HG03064 (cell line): ENCODE measurements at regions not wholly inside any gene's neighbourhood (a gene's known extent, or its start where the extent isn't known, plus 50 kb on each side); places are given as distances from the start of the nearest gene placed in this dataset.
"Not testable (repeated sequence)": the region's sequence is repeated elsewhere in the genome, so short reads cannot be mapped to it uniquely, and the experiment has no call there.

Experiments
- ATAC-seq: cut with Tn5 transposase; IDR thresholded peaks from one replicate; pipeline ENCODE4 v1.9.1; 2021; ENCODE audit warnings: low read depth; ENCODE audit not compliant: unreplicated experiment

DNA sequence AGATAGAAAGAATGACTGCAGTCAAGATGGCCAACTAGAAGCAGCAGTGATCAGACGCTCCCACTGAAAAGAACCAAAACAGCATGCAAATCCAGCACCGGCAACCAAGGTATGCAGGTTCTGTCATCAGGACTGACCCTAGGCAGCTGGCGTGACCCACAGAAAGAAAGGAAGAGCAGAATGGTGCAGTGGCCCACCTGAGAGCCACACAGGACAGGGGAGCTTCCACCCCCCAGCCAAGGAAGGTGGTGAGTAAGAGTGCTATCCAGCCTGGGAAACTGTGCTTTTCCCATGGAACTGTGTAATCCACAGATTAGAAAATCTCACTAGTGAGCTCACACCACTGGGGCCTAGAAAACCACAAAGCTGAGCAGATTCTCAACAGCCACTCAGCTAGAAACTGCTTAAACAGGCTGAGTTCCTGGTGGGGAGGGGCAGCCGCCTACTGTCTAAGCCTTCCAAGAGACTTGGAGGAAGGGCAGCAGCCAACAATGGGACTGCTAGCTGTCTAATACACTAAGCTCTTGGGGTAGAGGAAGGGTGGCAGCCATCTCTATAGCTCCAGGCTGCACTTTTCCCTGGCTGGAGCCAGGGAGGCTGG lies 127.9 kb downstream of the EVA1A start:
- peak; percentile 83 for ATAC-seq

DNA sequence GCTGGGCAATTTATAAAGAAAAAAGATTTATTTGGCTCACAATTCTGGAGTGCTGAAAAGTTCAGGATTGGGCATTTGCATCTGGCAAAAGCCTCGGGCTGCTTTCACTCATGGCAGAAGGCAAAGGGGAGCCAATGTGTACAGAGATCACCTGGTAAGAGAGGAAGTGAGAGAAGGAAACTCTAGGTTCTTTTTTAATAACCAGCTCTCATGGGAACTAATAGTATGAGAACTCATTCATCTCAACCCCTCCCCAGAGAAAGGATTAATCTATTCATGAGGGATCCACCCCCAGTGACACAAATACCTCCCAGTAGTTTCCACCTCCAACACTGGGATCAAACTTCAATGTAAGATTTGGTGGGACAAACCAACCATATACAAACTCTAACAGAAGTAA lies 129.0 kb downstream of the EVA1A start:
- peak; percentile 60 for ATAC-seq

DNA sequence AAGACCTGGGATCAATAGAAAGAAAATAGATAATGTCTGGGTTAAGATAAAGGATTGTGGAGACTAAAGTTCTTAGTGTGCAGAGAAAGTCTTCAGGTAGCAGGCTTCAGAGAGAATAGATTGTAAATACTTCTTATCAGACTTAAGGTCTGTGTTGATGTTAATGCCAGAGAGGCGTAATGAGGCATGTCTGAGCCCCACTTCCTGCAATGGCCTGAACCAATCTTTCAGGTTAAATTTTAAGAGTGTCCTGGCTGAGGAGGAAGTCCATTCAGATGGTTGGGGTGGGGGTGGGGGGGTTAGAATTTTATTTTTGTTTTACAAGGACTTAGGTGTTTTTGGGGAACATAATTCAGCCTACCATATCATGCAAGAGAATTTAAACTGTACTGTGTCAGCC lies 129.5 kb downstream of the EVA1A start:
- ATAC-seq: no peak

DNA sequence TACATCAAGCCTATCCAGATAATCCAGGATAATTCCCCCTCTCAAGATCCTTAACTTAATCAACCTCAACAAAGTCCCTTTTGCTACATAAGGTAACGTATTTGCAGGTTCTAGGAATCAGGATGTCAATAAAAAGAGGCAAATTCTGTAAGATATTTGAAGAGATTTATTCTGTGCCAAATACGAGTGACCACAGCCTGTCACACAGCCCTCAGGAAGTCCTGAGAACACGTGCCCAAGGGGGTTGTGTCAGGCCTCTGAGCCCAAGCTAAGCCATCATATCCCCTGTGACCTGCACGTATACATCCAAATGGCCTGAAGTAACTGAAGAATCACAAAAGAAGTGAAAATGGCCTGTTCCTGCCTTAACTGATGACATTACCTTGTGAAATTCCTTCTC lies 130.3 kb downstream of the EVA1A start:
- not testable (repeated sequence) for ATAC-seq

DNA sequence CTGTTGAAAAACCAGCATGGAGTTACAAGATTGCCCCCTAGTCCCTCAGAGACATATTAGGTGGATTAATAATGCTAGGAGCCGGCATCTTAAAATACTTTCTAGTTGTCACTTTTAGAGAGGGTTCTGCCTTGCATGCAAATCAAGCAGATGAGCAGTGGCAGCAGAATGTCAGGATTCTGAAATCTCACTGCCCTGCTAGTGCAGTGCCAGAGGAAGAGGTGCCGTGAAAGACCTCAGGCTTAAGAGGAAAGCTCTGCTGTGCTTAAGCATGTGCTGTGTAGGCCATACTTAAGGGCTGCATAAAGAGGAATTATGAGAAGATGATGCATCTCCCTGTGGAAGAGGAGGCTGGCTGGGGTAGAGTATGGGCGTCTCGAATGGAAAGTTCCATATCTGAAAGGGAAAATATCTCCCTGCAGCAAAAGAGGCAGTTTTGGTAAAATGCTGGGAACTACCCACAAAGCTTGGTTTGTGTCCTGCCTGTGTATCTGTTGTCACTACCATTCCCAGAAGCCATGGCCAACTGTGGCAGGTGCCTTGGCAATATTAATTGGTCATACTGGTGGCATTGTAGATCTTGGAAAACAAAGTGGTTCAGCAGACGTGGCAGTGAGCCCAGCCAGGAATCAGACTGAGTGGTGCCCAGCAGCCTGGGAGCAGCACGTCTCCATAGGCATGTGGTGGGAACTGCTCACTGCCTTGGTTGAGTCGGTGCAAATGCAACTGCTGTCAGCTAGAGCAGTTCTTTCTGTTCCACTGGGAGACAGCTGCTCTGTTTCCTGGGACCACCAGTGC lies 131.9 kb downstream of the EVA1A start:
- no peak for ATAC-seq

DNA sequence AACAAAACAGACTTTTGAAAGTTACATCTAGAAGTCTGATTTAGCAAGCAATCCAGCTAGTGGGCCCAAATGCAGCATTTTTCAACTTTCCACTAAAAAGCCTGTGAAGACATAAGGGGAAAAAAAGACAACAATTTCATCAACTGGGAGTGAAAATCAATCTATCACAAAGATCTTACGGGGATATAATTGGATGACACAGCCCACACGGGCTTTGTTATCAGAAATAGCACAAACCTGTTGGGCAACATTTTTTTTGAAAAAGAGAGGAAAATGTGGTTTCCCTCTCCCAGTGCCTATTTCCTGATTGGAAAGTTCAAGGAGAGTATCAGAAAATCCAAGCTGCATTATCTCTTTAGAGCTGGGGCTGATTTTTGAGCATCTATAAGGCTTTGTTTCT lies 132.7 kb downstream of the EVA1A start:
- no peak for ATAC-seq

DNA sequence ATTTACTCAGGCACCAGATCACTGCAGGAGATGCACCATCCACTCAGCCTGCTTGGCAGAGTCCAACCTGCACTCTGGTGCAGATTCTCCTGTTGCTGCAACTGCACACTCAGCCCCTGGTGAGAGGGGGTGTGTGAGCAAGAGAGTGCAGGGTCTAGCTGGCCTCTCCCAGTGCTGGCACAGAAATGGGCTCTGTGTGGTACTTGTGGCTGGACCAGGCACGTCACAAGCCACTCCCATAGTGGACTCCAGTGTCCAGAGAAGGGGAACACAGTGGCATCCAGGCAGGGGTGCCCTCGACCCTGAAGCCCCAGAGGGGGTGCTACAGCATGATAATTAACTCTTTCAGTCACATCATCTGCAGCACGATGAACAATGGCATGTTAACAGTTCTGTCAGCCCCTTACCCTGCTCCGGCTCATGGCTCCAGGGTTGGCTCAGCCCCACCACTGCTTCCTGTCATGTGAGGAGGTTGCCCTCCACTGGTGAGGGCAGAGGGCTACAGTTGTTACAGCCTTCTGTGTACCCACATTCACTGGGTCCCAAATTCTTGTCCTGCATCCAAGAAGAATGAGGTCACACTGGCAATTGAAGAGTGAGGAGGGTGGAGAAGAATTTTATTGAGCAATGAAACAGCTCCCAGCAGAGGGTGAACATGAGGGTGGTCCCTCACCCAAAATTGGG lies 135.7 kb downstream of the EVA1A start:
- ATAC-seq: no peak

DNA sequence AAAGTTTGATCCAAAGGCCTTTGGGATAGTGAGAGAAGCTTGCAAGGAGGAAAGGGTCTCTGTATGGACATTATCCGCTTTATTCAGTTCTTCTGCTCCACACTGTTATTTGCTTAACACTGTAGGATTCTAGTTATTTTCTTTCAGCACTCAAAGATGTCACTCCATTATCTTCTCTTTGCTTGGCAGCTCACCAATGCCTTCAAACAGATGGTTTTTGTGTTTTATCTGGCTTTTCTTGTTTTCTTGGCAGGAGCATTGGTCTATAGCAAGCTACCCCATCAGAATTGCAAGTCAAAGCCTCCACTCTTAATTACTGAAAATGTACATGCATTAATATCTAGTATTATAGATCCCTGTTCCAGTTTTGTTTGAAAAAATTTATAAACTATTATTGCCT lies 138.8 kb downstream of the EVA1A start:
- ATAC-seq: no peak

DNA sequence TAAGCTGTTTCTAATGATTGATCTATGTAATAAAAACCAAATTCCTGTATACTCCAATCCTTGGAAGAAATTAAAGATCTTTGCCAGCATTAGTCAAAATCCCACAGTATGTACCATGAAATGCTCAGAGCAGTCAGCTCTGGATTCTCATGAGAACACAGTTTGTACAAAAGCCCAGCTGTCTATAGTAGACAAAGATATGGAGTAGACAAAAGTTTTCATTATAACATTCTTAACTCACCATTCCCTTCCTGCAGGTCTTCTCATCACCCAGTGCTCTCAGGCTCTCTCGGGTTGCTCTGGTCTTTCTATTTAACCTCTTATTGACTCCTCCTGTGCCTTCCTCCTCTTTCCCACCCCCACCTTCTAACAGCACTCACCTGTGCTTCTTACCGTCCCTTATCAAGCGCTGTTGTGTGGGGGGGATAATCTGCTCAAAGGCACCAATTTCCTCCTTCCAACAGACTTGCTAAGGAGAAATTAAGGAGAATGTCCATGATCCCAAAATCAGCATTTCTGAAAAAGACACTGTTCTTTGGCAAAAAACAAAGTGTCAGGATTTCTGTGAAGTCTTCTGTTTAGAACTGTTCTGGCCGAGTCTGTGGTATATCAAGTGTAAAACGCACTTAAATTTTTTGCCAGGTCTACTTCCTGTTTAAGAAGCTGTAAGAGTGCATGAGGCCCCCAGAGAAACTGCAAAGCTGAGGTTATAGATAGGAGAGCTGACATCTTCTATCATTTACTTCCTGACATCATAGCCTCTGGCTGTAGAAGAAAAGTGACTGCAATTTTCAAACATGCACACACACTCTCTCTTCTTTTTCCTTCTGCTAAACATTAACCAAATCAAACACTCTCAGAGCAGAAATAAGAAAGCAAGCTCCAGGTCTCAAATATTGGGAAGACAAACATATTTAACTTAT lies 144.1 kb downstream of the EVA1A start:
- ATAC-seq: peak; percentile 82

DNA sequence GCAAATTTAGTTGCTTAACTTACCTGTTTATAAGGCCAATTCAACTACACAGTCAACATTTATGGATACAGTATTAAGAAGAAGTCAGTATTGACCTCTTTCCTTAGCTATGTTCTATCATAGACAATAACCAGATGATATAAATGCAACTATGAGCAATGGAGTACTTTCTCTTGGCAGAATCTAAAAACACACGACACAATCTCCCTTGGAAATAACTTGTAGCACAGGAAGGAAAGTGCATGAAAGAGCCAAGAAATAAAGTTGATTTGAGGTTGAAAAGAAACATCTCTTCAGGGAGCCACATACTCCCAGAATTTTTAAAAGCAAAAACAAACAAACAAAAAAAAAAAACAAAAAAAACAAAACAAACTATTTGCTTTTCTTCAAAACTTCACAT lies 145.0 kb downstream of the EVA1A start:
- no peak for ATAC-seq

DNA sequence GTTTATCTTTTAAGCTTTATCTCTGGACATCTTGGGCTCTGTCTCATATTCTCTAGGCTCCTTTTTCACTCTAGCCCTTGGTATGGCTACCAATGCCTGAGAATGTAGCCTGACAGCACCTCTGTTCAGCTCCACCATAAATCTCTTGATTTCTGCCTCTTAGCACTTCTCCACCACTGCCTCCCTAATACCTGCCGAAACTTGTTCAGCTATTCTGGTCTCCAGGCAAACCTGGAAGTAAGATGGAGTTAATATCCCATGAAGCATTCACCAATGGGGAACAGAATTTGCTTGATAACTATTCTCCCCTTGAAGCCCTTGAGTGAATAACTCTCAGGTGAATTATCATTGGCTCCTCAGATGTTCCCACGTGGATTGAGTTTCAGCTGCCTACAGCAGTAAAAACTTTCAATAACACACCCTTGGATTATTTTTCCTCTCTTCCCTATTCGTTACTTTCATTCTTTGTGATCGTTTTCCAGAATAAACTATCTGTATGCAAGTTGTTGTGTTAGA lies 145.6 kb downstream of the EVA1A start:
- no peak for ATAC-seq

DNA sequence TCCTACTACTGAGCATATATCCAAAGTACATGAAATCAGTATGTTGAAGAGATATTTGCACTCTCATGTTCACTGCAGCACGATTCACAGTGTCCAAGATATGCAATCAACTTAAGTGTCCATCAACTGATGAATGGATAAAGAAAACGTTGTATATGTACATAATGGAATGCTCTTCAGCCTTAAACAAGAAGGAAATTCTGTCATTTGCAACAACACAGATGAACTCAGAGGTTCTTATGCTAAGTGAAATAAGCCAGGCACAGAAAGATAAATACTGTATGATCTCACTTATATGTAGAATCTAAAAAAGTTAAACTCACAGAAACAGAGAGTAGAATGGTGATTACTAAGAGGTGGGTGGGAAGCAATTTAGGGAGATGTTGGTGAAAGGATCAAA lies 149.2 kb downstream of the EVA1A start:
- no peak for ATAC-seq

DNA sequence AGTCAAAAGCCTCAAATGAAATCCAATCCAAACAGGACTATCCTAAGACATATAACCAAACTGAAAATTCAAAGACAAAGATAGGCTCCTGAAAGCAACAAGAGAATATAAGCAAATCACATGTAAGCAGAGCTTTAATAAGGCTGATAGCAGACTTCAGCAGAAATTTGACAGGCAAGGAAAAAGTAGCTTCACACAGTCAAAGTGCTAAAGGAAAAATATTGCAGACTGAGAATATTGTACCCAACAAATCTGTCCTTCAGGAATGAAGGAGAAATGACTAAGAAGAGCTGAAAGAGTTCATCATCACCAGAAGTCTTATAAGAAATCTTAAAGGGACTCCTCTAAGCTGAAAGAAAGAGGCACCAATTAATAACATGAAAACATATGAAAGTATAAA lies 150.0 kb downstream of the EVA1A start:
- ATAC-seq: no peak

DNA sequence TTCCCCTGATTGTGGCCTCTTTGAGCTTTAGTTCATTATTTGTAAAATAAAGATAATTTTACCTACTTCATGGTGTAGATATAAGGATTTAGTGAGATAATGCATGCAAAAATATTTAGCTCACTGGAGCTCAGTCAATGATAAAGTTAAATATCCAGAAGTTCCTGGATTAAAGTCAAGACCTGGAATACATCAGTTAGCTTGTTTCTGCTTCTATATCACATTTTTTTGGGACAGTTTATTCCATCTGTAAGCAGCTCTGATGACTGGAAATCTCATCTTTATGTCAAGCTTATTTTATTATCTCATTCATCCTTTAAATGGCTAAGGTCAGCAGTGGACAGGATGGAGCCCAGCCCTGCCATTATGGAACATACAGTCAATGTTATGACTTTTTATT lies 152.0 kb downstream of the EVA1A start:
- ATAC-seq: no peak

DNA sequence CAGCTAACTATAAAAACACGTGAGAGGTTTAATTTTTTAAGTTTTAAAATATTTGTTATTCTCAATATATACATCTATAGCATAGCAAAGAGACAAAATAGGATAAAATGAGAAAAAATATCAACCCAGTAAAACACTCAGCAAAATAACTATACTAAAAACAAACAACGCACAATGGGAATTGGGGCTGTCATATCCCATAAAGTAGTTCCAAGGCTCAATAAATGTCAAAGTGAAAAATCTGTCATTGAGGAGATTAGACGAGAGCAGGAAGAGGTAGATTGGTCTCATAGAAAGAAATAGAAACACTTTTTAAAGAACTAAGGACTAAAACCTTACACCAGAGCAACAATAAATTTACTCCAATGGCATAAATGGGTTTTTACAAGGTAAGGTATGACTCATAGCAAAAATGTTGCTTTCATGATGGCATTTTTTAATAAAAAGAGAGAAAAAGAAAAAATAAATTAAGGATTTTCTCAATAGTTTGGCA lies 153.7 kb downstream of the EVA1A start:
- no peak for ATAC-seq

DNA sequence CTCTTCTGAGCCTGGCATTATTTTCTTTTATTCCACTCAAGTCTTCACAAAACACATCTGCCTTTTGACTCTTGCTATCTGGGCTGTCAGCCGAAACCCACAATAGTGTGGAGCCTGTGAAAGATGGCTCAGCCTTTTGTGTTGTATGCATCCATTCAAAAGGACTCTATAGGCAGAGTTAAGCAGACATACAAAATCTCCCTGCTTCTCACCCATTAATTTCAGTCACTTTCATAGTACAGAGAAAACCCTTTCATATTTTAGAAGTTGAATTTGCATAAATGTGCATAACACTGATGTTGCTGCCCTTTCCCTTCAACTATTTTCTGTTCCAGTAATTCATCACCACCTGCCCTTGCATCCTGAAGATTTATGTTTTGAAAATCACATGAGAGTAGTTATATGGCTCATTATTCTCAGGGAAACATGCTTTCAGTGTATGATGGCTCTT lies 154.6 kb downstream of the EVA1A start:
- no peak for ATAC-seq

DNA sequence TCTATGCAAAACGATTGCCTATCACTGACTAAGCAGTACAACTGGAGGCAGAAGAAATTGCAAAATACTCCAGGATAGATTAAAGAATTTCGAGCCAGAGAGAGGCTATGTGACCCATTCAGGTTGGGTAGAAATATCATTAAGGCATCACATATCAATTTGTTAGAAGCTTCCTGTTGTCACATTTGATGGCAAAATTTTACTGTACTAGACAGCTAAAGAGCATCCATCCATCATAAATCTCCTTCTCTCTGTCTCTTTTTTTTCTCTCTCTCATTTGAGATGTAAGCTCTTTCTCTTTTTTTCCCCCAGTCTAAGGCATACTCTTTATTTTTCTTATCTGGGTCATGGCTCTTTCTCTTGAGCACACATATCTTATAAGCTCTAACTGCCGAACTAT lies 155.7 kb downstream of the EVA1A start:
- ATAC-seq: no peak

DNA sequence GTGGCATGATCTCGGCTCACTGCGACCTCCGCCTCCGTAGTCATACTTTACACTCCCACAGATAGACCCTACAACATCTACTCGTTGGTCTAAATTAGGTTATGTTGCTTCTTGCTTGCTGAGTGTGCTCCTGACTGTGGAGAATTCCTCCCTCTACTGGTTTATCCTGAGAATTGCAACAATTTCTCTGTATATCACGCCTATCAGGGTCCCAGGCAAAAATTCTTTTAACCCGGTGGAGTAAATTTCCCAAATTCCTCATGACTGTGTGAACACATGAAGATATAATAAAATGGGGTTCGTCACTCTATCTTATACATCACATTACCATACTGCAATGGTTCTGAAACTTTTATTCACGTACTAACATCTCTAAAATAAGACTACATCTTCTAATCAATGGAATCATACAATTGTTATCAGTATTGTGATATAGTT lies 156.7 kb downstream of the EVA1A start:
- ATAC-seq: peak; percentile 77

DNA sequence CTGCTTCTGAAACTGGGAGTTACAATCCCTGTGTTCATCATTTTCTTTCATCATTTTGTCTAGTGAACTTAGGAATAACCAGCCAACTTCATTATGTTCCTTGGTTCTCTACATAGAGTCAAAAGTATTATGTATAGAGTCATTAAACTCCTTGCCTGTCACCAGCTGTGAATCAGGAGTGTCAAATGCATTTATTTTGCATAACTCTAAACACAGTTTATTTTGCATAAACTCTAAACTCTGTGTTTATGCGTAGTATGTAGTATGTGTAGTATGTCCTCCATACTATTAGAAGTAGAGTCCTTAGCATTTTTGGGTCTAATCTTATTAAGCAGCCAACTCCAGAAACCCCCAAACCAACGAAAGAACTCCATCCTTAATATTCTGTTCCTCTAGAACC lies 164.4 kb downstream of the EVA1A start:
- no peak for ATAC-seq

DNA sequence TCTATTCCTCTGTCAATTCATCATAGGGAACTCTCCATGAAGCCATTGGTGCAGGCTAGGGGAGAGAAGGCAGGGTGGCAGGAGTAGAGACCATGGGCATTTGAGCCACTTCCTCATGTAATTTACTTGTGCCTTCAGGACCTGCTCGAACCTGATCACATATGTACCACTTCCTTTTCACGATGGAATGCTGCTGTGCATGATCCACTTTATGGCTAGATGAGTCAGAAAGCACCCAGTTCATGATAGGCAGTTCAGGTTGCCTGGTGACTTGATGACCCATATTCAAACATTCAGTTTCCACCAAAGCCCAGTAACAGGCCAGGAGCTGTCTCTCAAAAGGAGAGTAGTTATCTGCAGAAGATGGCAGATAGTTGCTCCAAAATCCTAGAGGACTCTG lies 166.0 kb downstream of the EVA1A start:
- ATAC-seq: not testable (repeated sequence)
